ENCODE measurements at regions not wholly inside any gene's neighbourhood (a gene's known extent, or its start where the extent isn't known, plus 50 kb on each side); places are given as distances from the start of the nearest gene placed in this dataset.

- Mint-ChIP-seq H3K4me1 (ENCODE audit: low read depth) (peaks cover 8% of the 10 kb centered on the region), H3K9me3 (ENCODE audit: low read depth) (no peaks in the 10 kb centered on the region), H3K36me3 (no peaks in the 10 kb centered on the region), H3K27ac (no peak overlapping the region), H3K4me3 (no peak overlapping the region), H3K27me3 (peaks cover 9% of the 10 kb centered on the region)
These were observed 152.3 kb downstream of the SMAD6 start for GRCh38 chr15:66854012-66854965.

- Mint-ChIP-seq H3K27ac (no peak overlapping the region), H3K36me3 (no peaks in the 10 kb centered on the region), H3K27me3 (peaks cover 9% of the 10 kb centered on the region), H3K4me3 (no peak overlapping the region), H3K4me1 (ENCODE audit: low read depth) (peaks cover 8% of the 10 kb centered on the region), H3K9me3 (ENCODE audit: low read depth) (no peaks in the 10 kb centered on the region)
These were observed 153.0 kb downstream of the SMAD6 start for GRCh38 chr15:66855041-66855440.

GRCh38 chr15:66857694-66858093 lies 155.7 kb downstream of the SMAD6 start:
- Mint-ChIP-seq H3K27ac (no peak overlapping the region), H3K9me3 (ENCODE audit: low read depth) (no peaks in the 10 kb centered on the region), H3K27me3 (peaks cover 17% of the 10 kb centered on the region), H3K4me1 (ENCODE audit: low read depth) (no peaks in the 10 kb centered on the region), H3K36me3 (no peaks in the 10 kb centered on the region), H3K4me3 (no peak overlapping the region)

- H3K27me3 Mint-ChIP-seq: peaks cover 20% of the 10 kb centered on the region
- H3K4me1 Mint-ChIP-seq (ENCODE audit: low read depth): peaks cover 2% of the 10 kb centered on the region
- no peak overlapping the region for H3K4me3 Mint-ChIP-seq
- H3K27ac Mint-ChIP-seq: no peak overlapping the region
- no peaks in the 10 kb centered on the region for H3K9me3 Mint-ChIP-seq (ENCODE audit: low read depth)
- H3K36me3 Mint-ChIP-seq: no peaks in the 10 kb centered on the region
These were observed 156.6 kb downstream of the SMAD6 start for GRCh38 chr15:66858423-66859207.

- no peaks in the 10 kb centered on the region for H3K36me3 Mint-ChIP-seq
- peaks cover 2% of the 10 kb centered on the region for H3K4me1 Mint-ChIP-seq (ENCODE audit: low read depth)
- no peak overlapping the region for H3K4me3 Mint-ChIP-seq
- H3K27me3 Mint-ChIP-seq: peaks cover 18% of the 10 kb centered on the region
- no peaks in the 10 kb centered on the region for H3K9me3 Mint-ChIP-seq (ENCODE audit: low read depth)
- H3K27ac Mint-ChIP-seq: no peak overlapping the region
These were observed 157.7 kb downstream of the SMAD6 start for GRCh38 chr15:66859688-66860253.

GRCh38 chr15:66860844-66861243 lies 158.8 kb downstream of the SMAD6 start:
- Mint-ChIP-seq H3K36me3 (no peaks in the 10 kb centered on the region), H3K9me3 (ENCODE audit: low read depth) (no peaks in the 10 kb centered on the region), H3K4me3 (no peak overlapping the region), H3K27me3 (peaks cover 18% of the 10 kb centered on the region), H3K27ac (no peak overlapping the region), H3K4me1 (ENCODE audit: low read depth) (peaks cover 2% of the 10 kb centered on the region)

GRCh38 chr15:66862111-66862939 lies 160.3 kb downstream of the SMAD6 start:
- peaks cover 18% of the 10 kb centered on the region for H3K27me3 Mint-ChIP-seq
- H3K36me3 Mint-ChIP-seq: no peaks in the 10 kb centered on the region
- H3K27ac Mint-ChIP-seq: no peak overlapping the region
- peaks cover 2% of the 10 kb centered on the region for H3K4me1 Mint-ChIP-seq (ENCODE audit: low read depth)
- H3K4me3 Mint-ChIP-seq: no peak overlapping the region
- no peaks in the 10 kb centered on the region for H3K9me3 Mint-ChIP-seq (ENCODE audit: low read depth)

- Mint-ChIP-seq H3K9me3 (ENCODE audit: low read depth) (no peaks in the 10 kb centered on the region), H3K27me3 (peaks cover 17% of the 10 kb centered on the region), H3K4me3 (no peak overlapping the region), H3K36me3 (no peaks in the 10 kb centered on the region), H3K27ac (no peak overlapping the region), H3K4me1 (ENCODE audit: low read depth) (peaks cover 2% of the 10 kb centered on the region)
These were observed 160.9 kb downstream of the SMAD6 start for GRCh38 chr15:66862940-66863335.

- Mint-ChIP-seq H3K4me1 (ENCODE audit: low read depth) (peaks cover 2% of the 10 kb centered on the region), H3K4me3 (no peak overlapping the region), H3K27ac (no peak overlapping the region), H3K9me3 (ENCODE audit: low read depth) (no peaks in the 10 kb centered on the region), H3K36me3 (no peaks in the 10 kb centered on the region), H3K27me3 (peaks cover 17% of the 10 kb centered on the region)
These were observed 161.5 kb downstream of the SMAD6 start for GRCh38 chr15:66863390-66864085.

GRCh38 chr15:66864086-66864830 lies 162.2 kb downstream of the SMAD6 start:
- H3K27ac Mint-ChIP-seq: no peak overlapping the region
- no peaks in the 10 kb centered on the region for H3K9me3 Mint-ChIP-seq (ENCODE audit: low read depth)
- peaks cover 2% of the 10 kb centered on the region for H3K4me1 Mint-ChIP-seq (ENCODE audit: low read depth)
- H3K4me3 Mint-ChIP-seq: no peak overlapping the region
- peaks cover 20% of the 10 kb centered on the region for H3K27me3 Mint-ChIP-seq
- no peaks in the 10 kb centered on the region for H3K36me3 Mint-ChIP-seq

- peaks cover 2% of the 10 kb centered on the region for H3K4me1 Mint-ChIP-seq (ENCODE audit: low read depth)
- no peak overlapping the region for H3K4me3 Mint-ChIP-seq
- H3K9me3 Mint-ChIP-seq (ENCODE audit: low read depth): no peaks in the 10 kb centered on the region
- H3K36me3 Mint-ChIP-seq: no peaks in the 10 kb centered on the region
- peaks cover 21% of the 10 kb centered on the region for H3K27me3 Mint-ChIP-seq
- no peak overlapping the region for H3K27ac Mint-ChIP-seq
These were observed 162.8 kb downstream of the SMAD6 start for GRCh38 chr15:66864871-66865281.

GRCh38 chr15:66865622-66866611 lies 163.9 kb downstream of the SMAD6 start:
- Mint-ChIP-seq H3K4me3 (no peak overlapping the region), H3K27ac (no peak overlapping the region)

More at GRCh38 chr15:66865622-66866611, 163.9 kb downstream of the SMAD6 start:
- Mint-ChIP-seq H3K36me3 (no peaks in the 10 kb centered on the region), H3K9me3 (ENCODE audit: low read depth) (no peaks in the 10 kb centered on the region), H3K27me3 (peaks cover 24% of the 10 kb centered on the region), H3K4me1 (ENCODE audit: low read depth) (peaks cover 2% of the 10 kb centered on the region)

Data from activated naive CD8-positive, alpha-beta T cell (primary cell).